D721Med (cell line): ENCODE measurements at regions not wholly inside any gene's neighbourhood (a gene's known extent, or its start where the extent isn't known, plus 50 kb on each side); places are given as distances from the start of the nearest gene placed in this dataset.

Experiments used
- DNase-seq: peaks from one replicate; pipeline ENCODE4 v3.0.0; 2011; ENCODE audit warnings: low spot score; ENCODE audit not compliant: insufficient read length
- FAIRE-seq: peaks from 2 replicates; lab custom pipeline; 2011; peaks lifted over from hg19 to GRCh38; lab: Jason Lieb, UNC
- CTCF ChIP-seq: IDR thresholded peaks from 2 replicates; pipeline ENCODE4 v1.5.1; 2012; ENCODE audit warnings: mild to moderate bottlenecking, control low read depth; ENCODE audit not compliant: insufficient read depth; ENCODE audit errors: missing control alignments

GRCh38 chr3:152019508-152019907 lies 146.1 kb downstream of the SUCNR1 start:
- DNase-seq (no peak), FAIRE-seq (no peak)
- no peak for TF ChIP-seq CTCF

GRCh38 chr3:152021951-152022461 lies 148.6 kb downstream of the SUCNR1 start:
- DNase-seq (no peak), FAIRE-seq (no peak)
- TF ChIP-seq CTCF = no peak

- no peak for TF ChIP-seq CTCF
- DNase-seq (no peak), FAIRE-seq (no peak)
Measured at GRCh38 chr3:152026033-152026556, 152.7 kb downstream of the SUCNR1 start.

- TF ChIP-seq CTCF = no peak
- FAIRE-seq = no peak
- no peak for DNase-seq
Measured at GRCh38 chr3:152030320-152030719, 156.9 kb downstream of the SUCNR1 start.

GRCh38 chr3:152031321-152031720 lies 157.9 kb downstream of the SUCNR1 start:
- TF ChIP-seq CTCF = no peak
- DNase-seq = no peak
- no peak for FAIRE-seq

- FAIRE-seq (no peak), DNase-seq (no peak)
- TF ChIP-seq CTCF = no peak
Measured at GRCh38 chr3:152037297-152037696, 163.9 kb downstream of the SUCNR1 start.

- no peak for TF ChIP-seq CTCF
- DNase-seq = no peak
- no peak for FAIRE-seq
Measured at GRCh38 chr3:152037953-152038352, 164.5 kb downstream of the SUCNR1 start.
